RWPE1 (cell line): ENCODE measurements at regions not wholly inside any gene's neighbourhood (a gene's known extent, or its start where the extent isn't known, plus 50 kb on each side); places are given as distances from the start of the nearest gene placed in this dataset.

Source experiments
- CTCF ChIA-PET: fragments of 350-600 bp; sonication (Branson Sonifier 250); formaldehyde crosslinking; extraction: SDS; loops from one replicate; lab custom pipeline; 2021; lab: Yijun Ruan, JAX
- POLR2A ChIA-PET: fragments of 400-600 bp; formaldehyde crosslinking; extraction: SDS; loops from one replicate; lab custom pipeline; 2020; ENCODE audit warnings: antibody characterized with exemption; ENCODE audit not compliant: low non-redundant PET; lab: Yijun Ruan, JAX
- DNase-seq: peaks from one replicate; pipeline ENCODE4 v3.0.0; 2012; ENCODE audit warnings: low spot score
- H3K27ac ChIP-seq: fragments of 450-650 bp; 2 replicates; pipeline ENCODE4 v1.5.1; 2017
- TF ChIP-seq, protein P1 (sequence below): fragments of 450-650 bp; conservative IDR thresholded peaks from 2 replicates; pipeline ENCODE4 v1.5.1; 2017; ENCODE audit warnings: low read depth, mild to moderate bottlenecking

DNA sequence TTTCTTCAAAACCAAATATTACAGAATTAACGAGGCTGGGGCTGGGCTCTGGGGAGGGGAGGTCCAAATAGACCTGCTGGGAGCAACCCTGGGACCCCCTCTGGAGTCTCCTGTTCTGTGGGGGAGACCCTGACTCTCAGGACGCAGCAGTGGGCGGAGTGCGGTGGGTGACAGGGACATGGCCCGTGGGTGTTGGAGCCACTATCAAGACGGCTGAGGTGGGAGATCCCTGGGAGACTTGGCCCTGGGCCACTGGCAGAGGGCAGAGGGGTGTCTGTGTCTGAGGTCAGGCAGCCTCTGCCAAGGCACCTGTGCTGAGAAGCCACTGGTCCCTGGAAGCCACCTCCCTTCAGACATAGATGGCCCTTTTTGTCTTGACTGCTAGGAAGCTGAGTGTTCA is 79.5 kb upstream of the CTDP1 start:
- CTCF ChIA-PET: no interaction called here
- TF ChIP-seq, protein P1, sequence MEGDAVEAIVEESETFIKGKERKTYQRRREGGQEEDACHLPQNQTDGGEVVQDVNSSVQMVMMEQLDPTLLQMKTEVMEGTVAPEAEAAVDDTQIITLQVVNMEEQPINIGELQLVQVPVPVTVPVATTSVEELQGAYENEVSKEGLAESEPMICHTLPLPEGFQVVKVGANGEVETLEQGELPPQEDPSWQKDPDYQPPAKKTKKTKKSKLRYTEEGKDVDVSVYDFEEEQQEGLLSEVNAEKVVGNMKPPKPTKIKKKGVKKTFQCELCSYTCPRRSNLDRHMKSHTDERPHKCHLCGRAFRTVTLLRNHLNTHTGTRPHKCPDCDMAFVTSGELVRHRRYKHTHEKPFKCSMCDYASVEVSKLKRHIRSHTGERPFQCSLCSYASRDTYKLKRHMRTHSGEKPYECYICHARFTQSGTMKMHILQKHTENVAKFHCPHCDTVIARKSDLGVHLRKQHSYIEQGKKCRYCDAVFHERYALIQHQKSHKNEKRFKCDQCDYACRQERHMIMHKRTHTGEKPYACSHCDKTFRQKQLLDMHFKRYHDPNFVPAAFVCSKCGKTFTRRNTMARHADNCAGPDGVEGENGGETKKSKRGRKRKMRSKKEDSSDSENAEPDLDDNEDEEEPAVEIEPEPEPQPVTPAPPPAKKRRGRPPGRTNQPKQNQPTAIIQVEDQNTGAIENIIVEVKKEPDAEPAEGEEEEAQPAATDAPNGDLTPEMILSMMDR: no peak

DNA sequence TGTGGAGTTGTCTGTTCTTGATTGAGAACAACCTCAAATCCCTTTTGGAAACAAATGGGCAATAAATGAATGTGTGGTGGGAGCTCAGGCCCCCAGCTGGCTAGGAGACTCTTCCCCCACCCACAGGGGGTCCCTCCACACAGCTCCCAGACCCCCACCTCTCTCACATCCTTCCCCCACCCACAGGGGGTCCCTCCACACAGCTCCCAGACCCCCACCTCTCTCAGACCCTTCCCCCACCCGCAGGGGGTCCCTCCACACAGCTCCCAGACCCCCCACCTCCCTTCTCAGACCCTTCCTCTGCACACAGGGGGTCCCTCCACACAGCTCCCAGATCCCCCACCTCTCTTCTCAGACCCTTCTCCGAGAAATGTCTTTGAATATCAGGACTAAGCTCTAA is 79.0 kb upstream of the CTDP1 start:
- DNase-seq: no peak
- CTCF ChIA-PET: no interaction called here
- TF ChIP-seq, protein P1: no peak
- no peak overlapping the region for H3K27ac ChIP-seq
- POLR2A ChIA-PET: no interaction called here

More for the DNA sequence above, 79.5 kb upstream of the CTDP1 start:
- no peak for DNase-seq
- H3K27ac ChIP-seq: no peak overlapping the region
- POLR2A ChIA-PET: no interaction called here

DNA sequence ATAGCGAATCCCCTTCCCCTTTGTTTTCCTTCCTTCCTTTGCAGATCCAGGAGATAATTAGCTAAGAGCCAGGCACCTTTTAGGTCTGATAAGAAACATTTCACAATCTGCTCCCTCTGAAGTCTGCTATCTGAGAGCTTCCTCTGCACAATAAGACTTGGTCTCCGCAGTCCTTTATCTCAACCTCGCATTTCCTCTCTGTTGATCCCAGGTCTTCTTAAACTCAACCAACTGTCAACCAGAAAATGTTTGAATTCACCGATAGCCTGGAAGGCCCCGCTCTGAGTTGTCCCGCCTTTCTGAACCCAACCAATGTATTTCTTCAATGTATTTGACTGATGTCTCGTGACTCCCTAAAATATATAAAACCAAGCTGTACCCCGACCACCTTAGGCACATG is 78.4 kb upstream of the CTDP1 start:
- ChIA-PET CTCF (interaction anchor here (0.7 kb wide), 1 partner anchor 12 kb away, joined by 4 read pairs; no protein-coding TSS in a partner anchor), POLR2A (no interaction called here)
- no peak for DNase-seq
- no peak overlapping the region for H3K27ac ChIP-seq
- TF ChIP-seq, protein P1: no peak

DNA sequence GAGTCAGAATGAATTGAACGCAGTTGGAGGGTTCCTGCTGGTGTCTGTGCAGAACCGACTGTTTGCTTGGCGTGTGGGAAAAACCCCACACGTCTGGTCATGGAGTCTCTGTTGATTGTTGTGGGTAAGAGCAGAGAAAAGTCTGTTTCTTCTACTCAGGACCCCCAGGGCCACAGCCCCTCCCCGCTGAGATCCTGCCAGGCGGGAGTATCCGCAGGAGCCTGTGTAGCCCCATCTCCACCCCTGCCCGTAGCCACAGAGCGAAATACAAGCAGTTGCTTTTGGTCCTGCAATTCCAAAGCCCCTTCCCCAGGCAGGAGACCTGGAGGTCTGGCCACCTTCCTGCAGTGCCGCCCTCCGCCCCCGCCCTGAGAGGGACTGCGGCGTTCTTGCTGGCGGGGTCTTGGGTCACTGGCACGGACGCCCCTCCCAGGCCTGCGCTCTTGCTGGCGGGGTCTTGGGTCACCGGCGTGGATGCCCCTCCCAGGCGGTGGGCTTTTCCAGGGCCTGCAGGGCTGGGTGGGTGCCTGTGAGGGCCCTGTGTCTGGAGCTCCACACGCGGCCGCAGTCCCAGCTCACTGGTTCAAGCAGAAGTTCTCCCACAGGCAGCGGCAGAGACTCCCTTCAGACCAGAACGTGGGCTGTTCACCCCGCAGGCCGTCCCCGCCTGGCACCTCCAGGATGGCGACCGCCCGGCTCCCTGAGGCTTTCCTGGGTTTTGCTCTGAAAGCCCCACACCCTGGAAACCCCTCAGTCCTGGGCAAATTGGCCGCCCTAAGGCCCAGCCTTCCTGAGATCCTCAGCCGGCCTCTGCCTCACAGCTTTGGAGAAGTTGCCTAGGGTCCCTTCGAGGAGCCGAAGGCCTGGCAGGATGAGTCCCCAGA is 76.0 kb upstream of the CTDP1 start:
- CTCF ChIA-PET: interaction anchor here (0.6 to 0.7 kb wide), 2 partner anchors 38 to 229 kb away, joined by 3 to 5 read pairs; no protein-coding TSS in a partner anchor
- H3K27ac ChIP-seq: no peak overlapping the region
- DNase-seq: no peak
- POLR2A ChIA-PET: no interaction called here
- TF ChIP-seq, protein P1: no peak

DNA sequence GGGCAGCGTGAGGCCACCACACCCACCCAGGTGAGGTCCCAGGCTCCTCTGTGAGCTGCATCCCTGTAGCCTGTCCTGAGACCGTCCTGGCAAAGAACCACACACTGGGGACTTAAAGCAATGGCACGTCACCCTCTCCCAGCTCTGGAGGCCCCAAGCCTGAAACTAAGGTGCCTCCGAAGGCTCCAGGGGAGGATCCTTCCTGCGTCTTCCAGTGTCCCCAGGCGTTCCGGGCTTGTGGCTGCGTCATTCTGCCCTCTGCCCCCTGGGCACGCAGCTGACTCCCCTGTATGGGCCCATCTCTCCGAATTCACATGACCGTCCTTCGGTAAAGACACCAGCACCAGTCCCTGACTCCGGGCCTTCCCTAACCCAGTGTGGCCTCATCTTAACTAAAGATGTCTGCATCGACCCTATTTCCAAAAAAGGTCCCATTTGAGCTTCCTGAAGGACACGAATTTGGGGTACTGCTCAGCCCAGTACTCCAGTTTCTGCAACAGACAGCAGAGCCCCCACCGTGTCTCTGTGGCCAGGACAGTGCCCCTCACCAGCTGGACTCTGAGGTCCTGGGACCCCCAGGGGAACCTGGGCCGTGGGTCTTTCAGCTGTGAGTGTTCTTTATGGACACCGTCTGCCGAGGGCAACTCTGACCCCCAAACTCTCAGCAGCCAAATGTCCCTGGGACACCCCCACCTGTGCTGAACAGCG is 75.2 kb upstream of the CTDP1 start:
- TF ChIP-seq, protein P1: no peak
- POLR2A ChIA-PET: no interaction called here
- DNase-seq: no peak
- H3K27ac ChIP-seq: no peak overlapping the region
- CTCF ChIA-PET: interaction anchor here (0.7 kb wide), 1 partner anchor 38 kb away, joined by 3 read pairs; no protein-coding TSS in a partner anchor
